CD4-positive, alpha-beta memory T cell (primary cell): ENCODE measurements at regions not wholly inside any gene's neighbourhood (a gene's known extent, or its start where the extent isn't known, plus 50 kb on each side); places are given as distances from the start of the nearest gene placed in this dataset.

ENCODE experiments used
- CTCF ChIA-PET: fragments of 350-600 bp; sonication (Branson Sonifier 250); formaldehyde crosslinking; loops from one replicate; lab custom pipeline; 2021; ENCODE audit warnings: inconsistent platforms; ENCODE audit not compliant: partially characterized antibody; lab: Charles Lee
- POLR2A ChIA-PET: fragments of 350-600 bp; sonication (Branson Sonifier 250); formaldehyde crosslinking; loops from one replicate; lab custom pipeline; 2021; ENCODE audit not compliant: partially characterized antibody; lab: Charles Lee
- DNase-seq, 5 donors: peaks; one replicate each; pipeline versions ENCODE4 v3.0.0 to v3.0.0-alpha.2; 2020 to 2022; ENCODE audit warnings: mixed read lengths in 1 of 5
- H3K27ac ChIP-seq: one replicate; pipeline ENCODE4 v1.7.0; 2013; ENCODE audit warnings: low read depth, low read length
- H3K27me3 ChIP-seq: 2 replicates; pipeline ENCODE4 v1.7.0; 2013; ENCODE audit warnings: mild to moderate bottlenecking, low read length, moderate library complexity; ENCODE audit not compliant: insufficient read depth
- H3K36me3 ChIP-seq: 2 replicates; pipeline ENCODE4 v1.7.0; 2013; ENCODE audit warnings: mild to moderate bottlenecking, low read length, moderate library complexity; ENCODE audit not compliant: insufficient read depth
- H3K4me1 ChIP-seq: 2 replicates; pipeline ENCODE4 v1.7.0; 2013; ENCODE audit warnings: mild to moderate bottlenecking, low read length, moderate library complexity; ENCODE audit not compliant: insufficient read depth
- H3K4me3 ChIP-seq, 2 donors: one replicate each; pipeline ENCODE4 v1.7.0; 2013; ENCODE audit warnings: low read length in 2 of 2, mild to moderate bottlenecking in 1 of 2
- H3K9me3 ChIP-seq, 2 donors: one replicate each; pipeline ENCODE4 v1.7.0; 2013; ENCODE audit warnings: low read length in 2 of 2, control low read depth in 1 of 2; ENCODE audit not compliant: control insufficient read depth in 1 of 2
- H3K27ac Mint-ChIP-seq, 7 donors: one replicate each; pipeline ENCODE4 v1.8.0; 2020 to 2021; ENCODE audit warnings: mixed read lengths in 7 of 7, mild to moderate bottlenecking in 6 of 7, inconsistent platforms in 3 of 7, moderate library complexity in 3 of 7
- H3K27me3 Mint-ChIP-seq, 2 donors: one replicate each; pipeline ENCODE4 v1.8.0; 2020 to 2021; ENCODE audit warnings: mixed read lengths in 2 of 2
- H3K36me3 Mint-ChIP-seq, 2 donors: one replicate each; pipeline ENCODE4 v1.8.0; 2020 to 2021; ENCODE audit warnings: mixed read lengths in 2 of 2, inconsistent platforms in 1 of 2, mild to moderate bottlenecking in 1 of 2
- H3K4me1 Mint-ChIP-seq, 4 donors: one replicate each; pipeline ENCODE4 v1.8.0; 2020 to 2021; ENCODE audit warnings: mixed read lengths in 4 of 4, mild to moderate bottlenecking in 1 of 4
- H3K4me3 Mint-ChIP-seq, 8 donors: one replicate each; pipeline ENCODE4 v1.8.0; 2020 to 2021; ENCODE audit warnings: mixed read lengths in 8 of 8, mild to moderate bottlenecking in 7 of 8, moderate library complexity in 6 of 8, inconsistent platforms in 3 of 8
- H3K9me3 Mint-ChIP-seq, 8 donors: one replicate each; pipeline ENCODE4 v1.8.0; 2020 to 2021; ENCODE audit warnings: mixed read lengths in 8 of 8, mild to moderate bottlenecking in 5 of 8, inconsistent platforms in 3 of 8, moderate library complexity in 1 of 8
- intact Hi-C: fragments of 100-400 bp; cut with micrococcal nuclease; formaldehyde crosslinking; loops from one replicate; pipeline ENCODE4 v1.15.1; 2023

DNA sequence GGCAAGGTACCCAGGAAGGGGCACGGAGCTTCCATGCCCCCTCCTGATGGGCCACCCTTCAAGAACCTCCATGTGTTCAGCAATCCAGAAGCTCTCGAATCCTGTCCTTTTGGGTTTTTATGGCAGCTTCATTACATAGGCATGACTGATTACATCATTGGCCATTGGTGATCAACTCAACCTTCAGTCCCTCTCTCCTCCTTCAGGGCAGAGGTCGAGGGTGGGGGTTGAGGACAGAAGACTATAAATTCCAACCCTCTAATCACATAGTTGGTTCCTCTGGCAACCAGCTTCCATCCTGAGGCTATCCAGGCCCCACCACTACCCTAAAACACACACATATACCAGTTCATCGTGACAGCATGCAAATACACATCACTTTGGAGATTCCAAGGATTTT is 135.7 kb downstream of the ZNF281 start:
- H3K27ac ChIP-seq = no peak overlapping the region
- H3K27ac Mint-ChIP-seq = no peak overlapping the region
- no peak for DNase-seq
- no peaks in the 10 kb centered on the region for H3K36me3 Mint-ChIP-seq
- POLR2A ChIA-PET = no interaction called here
- CTCF ChIA-PET = interaction anchor here (1.2 to 1.3 kb wide), 3 partner anchors 9 to 236 kb away, joined by 3 to 4 read pairs (median 3); no protein-coding TSS in a partner anchor
- H3K27me3 Mint-ChIP-seq = peaks cover 0 to 4% of the 10 kb centered on the region in 2 donors
- no peaks in the 10 kb centered on the region for H3K9me3 Mint-ChIP-seq
- no peak overlapping the region for H3K4me3 Mint-ChIP-seq
- intact Hi-C loops = no loop called here
- no peaks in the 10 kb centered on the region for H3K4me1 Mint-ChIP-seq
- H3K27me3 ChIP-seq = no peaks in the 10 kb centered on the region
- H3K36me3 ChIP-seq = no peaks in the 10 kb centered on the region
- H3K9me3 ChIP-seq = no peaks in the 10 kb centered on the region
- H3K4me1 ChIP-seq = no peaks in the 10 kb centered on the region
- no peak overlapping the region for H3K4me3 ChIP-seq

- intact Hi-C loops = no loop called here
- H3K36me3 ChIP-seq = no peaks in the 10 kb centered on the region
- no peak overlapping the region for H3K4me3 ChIP-seq
- no peak for DNase-seq
- Mint-ChIP-seq H3K27me3 (peaks cover 0 to 4% of the 10 kb centered on the region in 2 donors), H3K36me3 (no peaks in the 10 kb centered on the region), H3K9me3 (no peaks in the 10 kb centered on the region), H3K4me1 (no peaks in the 10 kb centered on the region), H3K4me3 (no peak overlapping the region), H3K27ac (no peak overlapping the region)
- H3K27me3 ChIP-seq = no peaks in the 10 kb centered on the region
- H3K4me1 ChIP-seq = no peaks in the 10 kb centered on the region
- POLR2A ChIA-PET = no interaction called here
- no peak overlapping the region for H3K27ac ChIP-seq
- no peaks in the 10 kb centered on the region for H3K9me3 ChIP-seq
- CTCF ChIA-PET = interaction anchor here (0.6 kb wide), 1 partner anchor 133 kb away, joined by 3 read pairs; no protein-coding TSS in a partner anchor
Measured at GRCh38 chr1:200272481-200273068, 137.3 kb downstream of the ZNF281 start.

GRCh38 chr1:200269256-200269655 is 140.6 kb downstream of the ZNF281 start:
- ChIA-PET CTCF (no interaction called here), POLR2A (no interaction called here)
- Histone ChIP-seq H3K27ac (no peak overlapping the region), H3K9me3 (no peaks in the 10 kb centered on the region), H3K4me1 (no peaks in the 10 kb centered on the region), H3K27me3 (no peaks in the 10 kb centered on the region), H3K36me3 (no peaks in the 10 kb centered on the region), H3K4me3 (no peak overlapping the region)
- Mint-ChIP-seq H3K4me1 (no peaks in the 10 kb centered on the region), H3K27me3 (no peaks in the 10 kb centered on the region), H3K9me3 (no peaks in the 10 kb centered on the region), H3K27ac (no peak overlapping the region), H3K36me3 (no peaks in the 10 kb centered on the region), H3K4me3 (no peak overlapping the region)
- DNase-seq = no peak
- intact Hi-C loops = no loop called here

DNA sequence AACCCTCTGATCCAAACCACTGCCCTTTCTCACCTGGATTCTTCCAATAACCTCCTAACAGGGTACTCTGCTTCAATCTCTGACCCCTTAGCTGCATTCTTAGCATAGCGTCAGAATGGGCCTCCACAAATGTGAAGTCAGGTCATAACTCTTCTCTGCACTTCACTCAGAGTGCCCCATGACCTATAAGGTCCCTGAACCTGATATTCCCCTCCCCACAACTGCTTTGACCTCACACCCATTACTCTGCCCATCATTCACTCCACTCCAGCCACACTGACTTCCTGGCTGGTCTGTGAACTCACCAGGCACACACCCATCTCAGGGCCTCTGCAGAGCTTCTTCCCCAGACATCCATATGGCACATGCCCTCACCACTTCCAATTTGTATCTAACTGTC is 141.9 kb downstream of the ZNF281 start:
- Mint-ChIP-seq H3K36me3 (no peaks in the 10 kb centered on the region), H3K9me3 (peaks cover 0 to 2% (median 0%) of the 10 kb centered on the region in 8 donors), H3K4me1 (no peaks in the 10 kb centered on the region), H3K4me3 (no peak overlapping the region), H3K27me3 (no peaks in the 10 kb centered on the region), H3K27ac (no peak overlapping the region)
- ChIA-PET POLR2A (no interaction called here), CTCF (interaction anchor here (1.8 kb wide), 1 partner anchor 40 kb away, joined by 6 read pairs; no protein-coding TSS in a partner anchor)
- no peaks in the 10 kb centered on the region for H3K27me3 ChIP-seq
- no peak for DNase-seq
- intact Hi-C loops = no loop called here
- H3K27ac ChIP-seq = no peak overlapping the region
- no peak overlapping the region for H3K4me3 ChIP-seq
- no peaks in the 10 kb centered on the region for H3K9me3 ChIP-seq
- no peaks in the 10 kb centered on the region for H3K4me1 ChIP-seq
- H3K36me3 ChIP-seq = no peaks in the 10 kb centered on the region

- Mint-ChIP-seq H3K27me3 (peaks cover 0 to under 1% of the 10 kb centered on the region in 2 donors), H3K9me3 (peaks cover 0 to 2% (median 0%) of the 10 kb centered on the region in 8 donors), H3K27ac (no peak overlapping the region), H3K4me1 (peaks cover 0 to under 1% (median 0%) of the 10 kb centered on the region in 4 donors), H3K36me3 (no peaks in the 10 kb centered on the region), H3K4me3 (no peak overlapping the region)
- intact Hi-C loops = no loop called here
- Histone ChIP-seq H3K36me3 (no peaks in the 10 kb centered on the region), H3K9me3 (no peaks in the 10 kb centered on the region), H3K27ac (no peak overlapping the region), H3K4me3 (no peak overlapping the region), H3K27me3 (no peaks in the 10 kb centered on the region), H3K4me1 (no peaks in the 10 kb centered on the region)
- ChIA-PET CTCF (interaction anchor here (1.8 kb wide), 1 partner anchor 40 kb away, joined by 6 read pairs; no protein-coding TSS in a partner anchor), POLR2A (no interaction called here)
- no peak for DNase-seq
Measured at GRCh38 chr1:200267458-200267857, 142.4 kb downstream of the ZNF281 start.

- intact Hi-C loops = no loop called here
- H3K36me3 Mint-ChIP-seq = no peaks in the 10 kb centered on the region
Measured at GRCh38 chr1:200266871-200267270, 143.0 kb downstream of the ZNF281 start.

DNA sequence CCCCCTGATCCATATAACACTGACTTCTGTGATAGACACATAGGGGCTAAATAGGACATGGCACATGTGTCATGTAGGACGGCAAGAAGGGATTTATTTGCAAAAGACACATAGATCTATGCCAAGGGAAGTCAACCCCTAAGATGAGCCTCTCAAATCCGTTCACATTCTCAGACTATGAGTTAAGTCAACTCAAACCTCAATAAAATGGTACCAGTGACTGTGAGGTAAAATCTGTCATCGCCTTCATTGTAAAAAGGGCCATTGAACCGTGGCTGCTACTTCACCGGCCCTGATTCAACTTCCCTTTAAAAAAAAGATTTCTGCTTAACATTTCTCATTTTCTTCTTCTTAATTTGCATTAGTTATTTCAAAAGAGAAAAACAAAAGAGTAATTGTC is 144.0 kb downstream of the ZNF281 start:
- H3K4me1 ChIP-seq = no peaks in the 10 kb centered on the region
- no peaks in the 10 kb centered on the region for H3K9me3 ChIP-seq
- Mint-ChIP-seq H3K27me3 (peaks cover 0 to 5% of the 10 kb centered on the region in 2 donors), H3K27ac (no peak overlapping the region), H3K4me1 (peaks cover 0 to 4% (median 0%) of the 10 kb centered on the region in 4 donors), H3K9me3 (peaks cover 0 to 2% (median 0%) of the 10 kb centered on the region in 8 donors), H3K4me3 (no peak overlapping the region), H3K36me3 (no peaks in the 10 kb centered on the region)
- H3K36me3 ChIP-seq = no peaks in the 10 kb centered on the region
- intact Hi-C loops = no loop called here
- POLR2A ChIA-PET = no interaction called here
- no peak overlapping the region for H3K27ac ChIP-seq
- no peaks in the 10 kb centered on the region for H3K27me3 ChIP-seq
- no peak overlapping the region for H3K4me3 ChIP-seq
- CTCF ChIA-PET = interaction anchor here (0.8 to 1.4 kb wide), 2 partner anchors 9 to 36 kb away, joined by 4 read pairs; no protein-coding TSS in a partner anchor
- DNase-seq = no peak

More at GRCh38 chr1:200266871-200267270, 143.0 kb downstream of the ZNF281 start:
- Mint-ChIP-seq H3K4me1 (peaks cover 0 to 4% (median 0%) of the 10 kb centered on the region in 4 donors), H3K4me3 (no peak overlapping the region), H3K9me3 (peaks cover 0 to 2% (median 0%) of the 10 kb centered on the region in 8 donors), H3K27me3 (peaks cover 0 to 5% of the 10 kb centered on the region in 2 donors), H3K27ac (no peak overlapping the region)
- Histone ChIP-seq H3K4me3 (no peak overlapping the region), H3K36me3 (no peaks in the 10 kb centered on the region), H3K9me3 (no peaks in the 10 kb centered on the region), H3K4me1 (no peaks in the 10 kb centered on the region), H3K27me3 (no peaks in the 10 kb centered on the region), H3K27ac (no peak overlapping the region)
- ChIA-PET POLR2A (no interaction called here), CTCF (interaction anchor here (0.8 to 1.8 kb wide), 2 partner anchors 13 to 41 kb away, joined by 4 to 6 read pairs; no protein-coding TSS in a partner anchor)
- no peak for DNase-seq
